Calu3 (cell line): ENCODE measurements at regions not wholly inside any gene's neighbourhood (a gene's known extent, or its start where the extent isn't known, plus 50 kb on each side); places are given as distances from the start of the nearest gene placed in this dataset.

Source experiments
- BruUV-seq: library from RNA; stranded (reverse); fragments of 400-500 nt; replicated peaks from 2 replicates; lab custom pipeline; 2021; lab: Mats Ljungman, UMichigan
- CTCF ChIA-PET: fragments of 300-600 bp; sonication (Branson Sonifier 250); formaldehyde crosslinking; loops from one replicate; lab custom pipeline; 2022; ENCODE audit warnings: antibody characterized with exemption; lab: Charles Lee
- DNase-seq: peaks from one replicate; pipeline ENCODE4 v3.0.0; 2022
- H3K27ac Mint-ChIP-seq: one replicate; pipeline ENCODE4 v1.8.0; 2022; ENCODE audit warnings: mixed read lengths; ENCODE audit not compliant: unreplicated experiment
- H3K27me3 Mint-ChIP-seq: one replicate; pipeline ENCODE4 v1.8.0; 2022; ENCODE audit warnings: mixed read lengths; ENCODE audit not compliant: unreplicated experiment
- H3K36me3 Mint-ChIP-seq: one replicate; pipeline ENCODE4 v1.8.0; 2022; ENCODE audit warnings: mild to moderate bottlenecking, moderate library complexity, mixed read lengths; ENCODE audit not compliant: insufficient read depth, unreplicated experiment
- H3K4me1 Mint-ChIP-seq: one replicate; pipeline ENCODE4 v1.8.0; 2022; ENCODE audit warnings: mild to moderate bottlenecking, low read depth, mixed read lengths; ENCODE audit not compliant: unreplicated experiment
- H3K4me3 Mint-ChIP-seq: one replicate; pipeline ENCODE4 v1.8.0; 2022; ENCODE audit warnings: mild to moderate bottlenecking, low read depth, moderate library complexity, mixed read lengths; ENCODE audit not compliant: unreplicated experiment
- H3K9me3 Mint-ChIP-seq: one replicate; pipeline ENCODE4 v1.8.0; 2022; ENCODE audit warnings: low read depth, mixed read lengths; ENCODE audit not compliant: unreplicated experiment
- intact Hi-C: fragments of 100-400 bp; cut with micrococcal nuclease; formaldehyde crosslinking; loops from one replicate; pipeline ENCODE4 v1.10.0; 2022; ENCODE audit not compliant: unreplicated experiment
- TF ChIP-seq, protein P1 (sequence below): fragments of 200-600 bp; IDR thresholded peaks from one replicate; pipeline ENCODE4 v1.8.0; 2022; ENCODE audit warnings: antibody characterized with exemption; ENCODE audit not compliant: unreplicated experiment

DNA sequence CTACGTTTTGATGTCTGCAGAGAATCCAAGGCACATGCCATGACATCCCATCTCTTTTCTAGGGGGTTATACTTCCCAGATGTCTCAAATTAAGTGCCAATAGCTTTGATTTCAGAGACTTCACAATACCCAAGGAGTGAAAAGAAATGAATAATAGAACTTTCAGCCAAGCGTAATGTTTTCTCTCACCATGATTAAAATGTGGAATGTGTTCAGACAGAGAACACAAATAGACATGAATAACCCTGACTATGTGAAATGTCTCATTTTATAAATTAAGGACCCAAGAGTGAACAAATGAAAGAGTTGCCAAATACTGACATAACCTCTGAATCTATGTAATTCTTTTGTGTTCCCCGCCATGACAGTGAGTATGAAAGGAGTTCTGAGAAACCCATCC is 123.6 kb upstream of the GAP43 start:
- H3K27me3 Mint-ChIP-seq = peaks cover 73% of the 10 kb centered on the region
- TF ChIP-seq, protein P1, sequence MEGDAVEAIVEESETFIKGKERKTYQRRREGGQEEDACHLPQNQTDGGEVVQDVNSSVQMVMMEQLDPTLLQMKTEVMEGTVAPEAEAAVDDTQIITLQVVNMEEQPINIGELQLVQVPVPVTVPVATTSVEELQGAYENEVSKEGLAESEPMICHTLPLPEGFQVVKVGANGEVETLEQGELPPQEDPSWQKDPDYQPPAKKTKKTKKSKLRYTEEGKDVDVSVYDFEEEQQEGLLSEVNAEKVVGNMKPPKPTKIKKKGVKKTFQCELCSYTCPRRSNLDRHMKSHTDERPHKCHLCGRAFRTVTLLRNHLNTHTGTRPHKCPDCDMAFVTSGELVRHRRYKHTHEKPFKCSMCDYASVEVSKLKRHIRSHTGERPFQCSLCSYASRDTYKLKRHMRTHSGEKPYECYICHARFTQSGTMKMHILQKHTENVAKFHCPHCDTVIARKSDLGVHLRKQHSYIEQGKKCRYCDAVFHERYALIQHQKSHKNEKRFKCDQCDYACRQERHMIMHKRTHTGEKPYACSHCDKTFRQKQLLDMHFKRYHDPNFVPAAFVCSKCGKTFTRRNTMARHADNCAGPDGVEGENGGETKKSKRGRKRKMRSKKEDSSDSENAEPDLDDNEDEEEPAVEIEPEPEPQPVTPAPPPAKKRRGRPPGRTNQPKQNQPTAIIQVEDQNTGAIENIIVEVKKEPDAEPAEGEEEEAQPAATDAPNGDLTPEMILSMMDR = no peak
- no peaks in the 10 kb centered on the region for H3K9me3 Mint-ChIP-seq
- H3K4me3 Mint-ChIP-seq = no peak overlapping the region
- H3K4me1 Mint-ChIP-seq = no peaks in the 10 kb centered on the region
- DNase-seq = no peak
- no peaks in the 10 kb centered on the region for H3K36me3 Mint-ChIP-seq
- CTCF ChIA-PET = interaction anchor here (0.6 kb wide), 1 partner anchor 245 kb away, joined by 4 read pairs; no protein-coding TSS in a partner anchor
- no peak overlapping the region for H3K27ac Mint-ChIP-seq
- intact Hi-C loops = no loop called here
- BruUV-seq = no TSS peak

DNA sequence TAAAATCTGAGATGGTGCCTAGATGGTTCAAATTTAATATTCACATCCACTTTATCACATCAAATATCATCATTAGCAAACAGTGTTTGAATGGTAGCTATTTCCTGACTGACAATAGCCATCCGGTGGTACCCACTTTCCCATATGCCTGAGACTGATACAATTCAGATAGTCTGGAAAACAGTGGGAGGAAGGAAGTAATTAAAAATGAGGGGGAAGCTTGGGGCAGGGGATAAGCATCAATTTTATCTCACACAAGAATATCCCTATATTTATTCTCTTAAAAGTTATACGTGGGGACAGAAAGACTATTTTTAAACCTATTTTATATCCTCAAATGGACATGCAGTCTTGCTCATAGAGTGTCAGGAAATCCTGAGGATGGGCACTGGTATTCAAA is 122.5 kb upstream of the GAP43 start:
- H3K4me3 Mint-ChIP-seq = no peak overlapping the region

DNA sequence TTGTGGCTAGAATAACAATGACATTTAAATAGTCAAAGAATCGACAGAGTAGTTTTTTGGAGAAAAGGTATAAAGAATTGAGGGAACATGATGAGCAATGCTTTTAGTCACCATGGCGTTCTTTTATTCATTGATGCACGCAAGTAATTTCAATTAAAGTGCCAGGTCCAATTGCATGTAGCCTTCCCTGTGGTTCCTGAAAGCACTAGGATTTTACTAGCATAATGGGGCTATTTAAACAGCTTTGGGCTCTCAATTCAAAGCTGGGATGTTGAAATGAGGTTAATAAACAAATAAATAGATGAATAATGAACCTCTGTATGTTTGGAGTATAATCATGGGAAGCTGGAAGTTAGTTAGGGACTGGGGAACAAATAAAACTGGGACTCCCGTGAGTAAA is 121.2 kb upstream of the GAP43 start:
- H3K36me3 Mint-ChIP-seq = no peaks in the 10 kb centered on the region
- H3K4me1 Mint-ChIP-seq = no peaks in the 10 kb centered on the region
- H3K4me3 Mint-ChIP-seq = no peak overlapping the region

More for the DNA sequence above, 122.5 kb upstream of the GAP43 start:
- TF ChIP-seq, protein P1 = no peak
- Mint-ChIP-seq H3K4me1 (no peaks in the 10 kb centered on the region), H3K9me3 (peaks cover 2% of the 10 kb centered on the region), H3K36me3 (no peaks in the 10 kb centered on the region), H3K27me3 (peaks cover 70% of the 10 kb centered on the region), H3K27ac (no peak overlapping the region)
- no TSS peak for BruUV-seq
- intact Hi-C loops = no loop called here
- CTCF ChIA-PET = no interaction called here
- no peak for DNase-seq

DNA sequence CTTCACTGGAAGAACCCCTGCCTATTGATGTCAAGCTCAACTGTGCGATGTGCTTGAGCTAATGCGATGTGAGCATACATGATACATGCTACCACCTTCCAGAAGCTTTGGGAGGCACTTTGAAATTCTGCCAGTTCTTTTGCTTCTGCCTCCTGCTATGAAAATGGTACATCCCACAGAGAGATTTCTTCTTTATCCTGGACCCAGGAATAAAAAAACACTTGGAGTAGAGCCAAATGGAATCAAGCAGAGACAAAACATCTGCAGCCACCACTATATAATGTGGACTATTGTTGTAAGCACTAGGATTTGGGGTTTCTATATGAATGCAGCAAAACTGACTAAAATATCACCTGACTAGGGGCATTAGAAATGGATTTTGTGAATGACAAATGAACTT is 119.9 kb upstream of the GAP43 start:
- TF ChIP-seq, protein P1 = no peak
- CTCF ChIA-PET = no interaction called here
- no peak overlapping the region for H3K27ac Mint-ChIP-seq
- no TSS peak for BruUV-seq
- peaks cover 2% of the 10 kb centered on the region for H3K9me3 Mint-ChIP-seq
- intact Hi-C loops = no loop called here
- no peaks in the 10 kb centered on the region for H3K4me1 Mint-ChIP-seq
- H3K36me3 Mint-ChIP-seq = no peaks in the 10 kb centered on the region
- no peak for DNase-seq
- H3K27me3 Mint-ChIP-seq = peaks cover 62% of the 10 kb centered on the region
- no peak overlapping the region for H3K4me3 Mint-ChIP-seq

More for the DNA sequence above, 121.2 kb upstream of the GAP43 start:
- peaks cover 56% of the 10 kb centered on the region for H3K27me3 Mint-ChIP-seq
- DNase-seq = no peak
- BruUV-seq = no TSS peak
- CTCF ChIA-PET = no interaction called here
- intact Hi-C loops = no loop called here
- no peak overlapping the region for H3K27ac Mint-ChIP-seq
- TF ChIP-seq, protein P1 = no peak
- peaks cover 2% of the 10 kb centered on the region for H3K9me3 Mint-ChIP-seq
